Mesenchymal stem cell (in vitro differentiated cells and primary cell): ENCODE measurements at regions not wholly inside any gene's neighbourhood (a gene's known extent, or its start where the extent isn't known, plus 50 kb on each side); places are given as distances from the start of the nearest gene placed in this dataset.

ENCODE experiments used
- DNase-seq: peaks from one replicate; pipeline ENCODE4 v3.0.0-alpha.2; 2013
- H2AFZ ChIP-seq: one replicate; pipeline ENCODE4 v1.6.1; 2013; ENCODE audit warnings: low read depth, mild to moderate bottlenecking, control low read depth, inconsistent platforms, low read length, moderate library complexity
- H2AK5ac ChIP-seq: 2 replicates; pipeline ENCODE4 v1.6.1; 2013; ENCODE audit warnings: low read length, moderate library complexity, mild to moderate bottlenecking, inconsistent platforms; ENCODE audit not compliant: severe bottlenecking
- H2BK120ac ChIP-seq: one replicate; pipeline ENCODE4 v1.6.1; 2013; ENCODE audit warnings: low read depth, mild to moderate bottlenecking, inconsistent platforms, low read length, moderate library complexity
- H2BK12ac ChIP-seq, 2 experiments: one replicate each; pipeline ENCODE4 v1.6.1; 2013; ENCODE audit warnings: inconsistent platforms in 2 of 2, low read length in 2 of 2, mild to moderate bottlenecking in 2 of 2, moderate library complexity in 2 of 2, control low read depth in 1 of 2
- H2BK15ac ChIP-seq: one replicate; pipeline ENCODE4 v1.6.1; 2013; ENCODE audit warnings: mild to moderate bottlenecking, low read depth, inconsistent platforms; ENCODE audit not compliant: poor library complexity, severe bottlenecking
- H2BK5ac ChIP-seq: 2 replicates; pipeline ENCODE4 v1.6.1; 2013; ENCODE audit warnings: low read depth, mild to moderate bottlenecking, low read length, control low read depth, inconsistent platforms; ENCODE audit not compliant: poor library complexity, severe bottlenecking
- H3K14ac ChIP-seq, 2 experiments: one replicate each; pipeline ENCODE4 v1.6.1; 2013; ENCODE audit warnings: inconsistent platforms in 2 of 2, low read length in 2 of 2, control low read depth in 1 of 2, mild to moderate bottlenecking in 1 of 2, moderate library complexity in 1 of 2
- H3K18ac ChIP-seq, 2 experiments: one replicate each; pipeline ENCODE4 v1.6.1; 2013; ENCODE audit warnings: inconsistent platforms in 2 of 2, low read length in 2 of 2, control low read depth in 1 of 2, low read depth in 1 of 2, mild to moderate bottlenecking in 1 of 2
- H3K23ac ChIP-seq, 2 experiments: one replicate each; pipeline ENCODE4 v1.6.1; 2013; ENCODE audit warnings: inconsistent platforms in 2 of 2, low read length in 2 of 2, mild to moderate bottlenecking in 2 of 2, moderate library complexity in 2 of 2, control low read depth in 1 of 2
- H3K27ac ChIP-seq: 2 replicates; pipeline ENCODE4 v1.5.1; 2013; ENCODE audit warnings: mild to moderate bottlenecking, moderate library complexity, low read length, control low read depth, inconsistent platforms; ENCODE audit not compliant: poor library complexity, severe bottlenecking
- H3K27me3 ChIP-seq, 2 experiments: 2 replicates each; pipeline versions ENCODE4 v1.6.1 to v1.7.0; 2013; ENCODE audit warnings: low read length in 2 of 2, mild to moderate bottlenecking in 2 of 2, moderate library complexity in 2 of 2, control low read depth in 1 of 2, inconsistent platforms in 1 of 2; ENCODE audit not compliant: control insufficient read depth in 1 of 2, insufficient read depth in 1 of 2
- H3K36me3 ChIP-seq, 2 experiments: 2 replicates each; pipeline versions ENCODE4 v1.6.1 to v1.7.0; 2013; ENCODE audit warnings: low read length in 2 of 2, control low read depth in 1 of 2, inconsistent platforms in 1 of 2, low read depth in 1 of 2, mild to moderate bottlenecking in 1 of 2; ENCODE audit not compliant: insufficient read depth in 2 of 2, control insufficient read depth in 1 of 2
- H3K4ac ChIP-seq, 2 experiments: one replicate each; pipeline ENCODE4 v1.6.1; 2013; ENCODE audit warnings: inconsistent platforms in 2 of 2, low read length in 2 of 2, mild to moderate bottlenecking in 2 of 2, moderate library complexity in 2 of 2, control low read depth in 1 of 2, low read depth in 1 of 2
- H3K4me1 ChIP-seq: 2 replicates; pipeline ENCODE4 v1.6.1; 2013; ENCODE audit warnings: low read depth, low read length, control low read depth; ENCODE audit not compliant: control insufficient read depth, insufficient read depth
- H3K4me2 ChIP-seq: 2 replicates; pipeline ENCODE4 v1.6.1; 2013; ENCODE audit warnings: low read length, mild to moderate bottlenecking, inconsistent platforms; ENCODE audit not compliant: poor library complexity, severe bottlenecking
- H3K4me3 ChIP-seq, 2 experiments: 2 replicates each; pipeline versions ENCODE4 v1.5.1 to v1.7.0; 2013; ENCODE audit warnings: low read length in 2 of 2, mild to moderate bottlenecking in 2 of 2, control low read depth in 1 of 2, low read depth in 1 of 2; ENCODE audit not compliant: insufficient read depth in 1 of 2
- H3K79me1 ChIP-seq: replicated peaks from 2 replicates; pipeline ENCODE4 v1.6.1; 2013; ENCODE audit warnings: mild to moderate bottlenecking, control low read depth, low read length, inconsistent platforms; ENCODE audit not compliant: poor library complexity, severe bottlenecking
- H3K9ac ChIP-seq: 2 replicates; pipeline ENCODE4 v1.7.0; 2013; ENCODE audit warnings: mild to moderate bottlenecking, low read length, moderate library complexity
- H3K9me3 ChIP-seq: 2 replicates; pipeline ENCODE4 v1.7.0; 2013; ENCODE audit warnings: mild to moderate bottlenecking, low read length; ENCODE audit not compliant: control insufficient read depth
- H4K8ac ChIP-seq: one replicate; pipeline ENCODE4 v1.6.1; 2013; ENCODE audit warnings: inconsistent platforms, mild to moderate bottlenecking, low read length, moderate library complexity
- H4K91ac ChIP-seq: one replicate; pipeline ENCODE4 v1.6.1; 2013; ENCODE audit warnings: mild to moderate bottlenecking, low read length, inconsistent platforms
- WGBS: methylation state at CpG from one replicate; pipeline ENCODE4 v1.1.7; 2013; ENCODE audit warnings: mixed read lengths; 5-methylcytosine and 5-hydroxymethylcytosine counted together

- Histone ChIP-seq H3K23ac (no peak overlapping the region), H3K27me3 (peaks cover 0 to 5% of the 10 kb centered on the region in 2 experiments), H3K4me3 (no peak overlapping the region), H3K27ac (no peak overlapping the region), H3K9ac (no peak overlapping the region), H3K4me1 (no peaks in the 10 kb centered on the region), H4K8ac (no peak overlapping the region), H2BK5ac (no peak overlapping the region), H2AFZ (no peak overlapping the region), H3K18ac (no peak overlapping the region), H2AK5ac (no peak overlapping the region), H2BK15ac (no peak overlapping the region), H3K14ac (no peak overlapping the region), H3K4ac (no peak overlapping the region), H4K91ac (no peak overlapping the region), H3K36me3 (no peaks in the 10 kb centered on the region), H2BK120ac (no peak overlapping the region), H3K9me3 (no peaks in the 10 kb centered on the region), H3K79me1 (no peaks in the 10 kb centered on the region), H3K4me2 (no peak overlapping the region), H2BK12ac (no peak overlapping the region)
- DNase-seq, result no peak
- 76% methylated on average over 5 of the region's 7 CpGs for WGBS
Measured at GRCh38 chr16:26688699-26689098, 378.0 kb upstream of the C16orf82 start.

GRCh38 chr16:26692658-26693057 is 374.1 kb upstream of the C16orf82 start:
- Histone ChIP-seq H2AK5ac (no peak overlapping the region), H3K79me1 (no peaks in the 10 kb centered on the region), H3K27me3 (peaks cover 0 to 5% of the 10 kb centered on the region in 2 experiments), H3K23ac (no peak overlapping the region), H2BK5ac (no peak overlapping the region), H2BK120ac (no peak overlapping the region), H3K9me3 (no peaks in the 10 kb centered on the region), H3K27ac (no peak overlapping the region), H3K36me3 (no peaks in the 10 kb centered on the region), H4K8ac (no peak overlapping the region), H3K4ac (no peak overlapping the region), H2BK15ac (no peak overlapping the region), H4K91ac (no peak overlapping the region), H3K18ac (no peak overlapping the region), H2AFZ (no peak overlapping the region), H3K14ac (no peak overlapping the region), H3K4me2 (no peak overlapping the region), H3K9ac (no peak overlapping the region), H3K4me3 (no peak overlapping the region), H3K4me1 (no peaks in the 10 kb centered on the region), H2BK12ac (no peak overlapping the region)
- no peak for DNase-seq
- no CpG with 5 or more reads among the region's 1 CpG for WGBS

- Histone ChIP-seq H3K9ac (no peak overlapping the region), H3K27ac (no peak overlapping the region), H2AFZ (no peak overlapping the region), H3K14ac (no peak overlapping the region), H4K91ac (no peak overlapping the region), H2BK12ac (no peak overlapping the region), H3K18ac (no peak overlapping the region), H3K4me1 (no peaks in the 10 kb centered on the region), H3K36me3 (no peaks in the 10 kb centered on the region), H3K23ac (no peak overlapping the region), H2AK5ac (no peak overlapping the region), H4K8ac (no peak overlapping the region), H3K27me3 (no peaks in the 10 kb centered on the region), H2BK15ac (no peak overlapping the region), H3K4ac (no peak overlapping the region), H2BK120ac (no peak overlapping the region), H3K4me3 (no peak overlapping the region), H3K9me3 (peaks cover 4% of the 10 kb centered on the region), H2BK5ac (no peak overlapping the region), H3K4me2 (no peak overlapping the region), H3K79me1 (no peaks in the 10 kb centered on the region)
- 67% methylated on average over 2 of the region's 2 CpGs for WGBS
- no peak for DNase-seq
Measured at GRCh38 chr16:26697807-26698206, 368.9 kb upstream of the C16orf82 start.

GRCh38 chr16:26700250-26700649 is 366.5 kb upstream of the C16orf82 start:
- no peak overlapping the region for H3K23ac ChIP-seq
- H3K14ac ChIP-seq, result no peak overlapping the region
- no peak overlapping the region for H2AK5ac ChIP-seq
- H3K79me1 ChIP-seq, result no peaks in the 10 kb centered on the region
- H3K4me2 ChIP-seq, result no peak overlapping the region
- H2BK12ac ChIP-seq, result no peak overlapping the region
- H2BK15ac ChIP-seq, result no peak overlapping the region
- H4K8ac ChIP-seq, result no peak overlapping the region
- H3K27me3 ChIP-seq, result no peaks in the 10 kb centered on the region
- H3K4ac ChIP-seq, result no peak overlapping the region
- H3K27ac ChIP-seq, result no peak overlapping the region
- 53% methylated on average over 1 of the region's 1 CpG for WGBS
- H3K9ac ChIP-seq, result no peak overlapping the region
- no peak overlapping the region for H3K18ac ChIP-seq
- no peak overlapping the region for H3K4me3 ChIP-seq
- H2BK5ac ChIP-seq, result no peak overlapping the region
- peaks cover 4% of the 10 kb centered on the region for H3K9me3 ChIP-seq
- no peak overlapping the region for H2AFZ ChIP-seq
- DNase-seq, result no peak
- H3K36me3 ChIP-seq, result no peaks in the 10 kb centered on the region
- H4K91ac ChIP-seq, result no peak overlapping the region
- H2BK120ac ChIP-seq, result no peak overlapping the region
- no peaks in the 10 kb centered on the region for H3K4me1 ChIP-seq
